Keratinocyte (primary cell): ENCODE measurements at regions not wholly inside any gene's neighbourhood (a gene's known extent, or its start where the extent isn't known, plus 50 kb on each side); places are given as distances from the start of the nearest gene placed in this dataset.

Experiments used
- CTCF ChIP-seq, 3 experiments: IDR thresholded peaks in 1 of 3; conservative IDR thresholded peaks in 1 of 3; optimal IDR thresholded peaks in 1 of 3; 2 replicates in 2 of 3; 3 replicates in 1 of 3; pipeline versions ENCODE3 to v1.5.1; 2011; ENCODE audit warnings: low read length in 3 of 3, mild to moderate bottlenecking in 3 of 3, moderate library complexity in 2 of 3, control low read depth in 1 of 3, inconsistent platforms in 1 of 3; ENCODE audit not compliant: insufficient read depth in 2 of 3; ENCODE audit errors: extremely low read depth in 1 of 3
- EZH2 ChIP-seq: IDR thresholded peaks from one replicate; pipeline ENCODE4 v1.6.1; 2012; ENCODE audit warnings: inconsistent platforms, mild to moderate bottlenecking, low read length, moderate library complexity

- TF ChIP-seq CTCF (optimal IDR thresholded peaks at IDR 0.05 in 1 of 3, IDR thresholded peaks at IDR 0.05 in 1 of 3, conservative IDR thresholded peaks at IDR 0.05 in 1 of 3; ENCODE audit: extremely low read depth in 1 of 3, insufficient read depth in 2 of 3, low read length in 3 of 3): no peak
- TF ChIP-seq EZH2: no peak
These were observed 53.3 kb upstream of the PSD2 start for GRCh38 chr5:139742173-139742903.
